ENCODE measurements at regions not wholly inside any gene's neighbourhood (a gene's known extent, or its start where the extent isn't known, plus 50 kb on each side); places are given as distances from the start of the nearest gene placed in this dataset.

DNA sequence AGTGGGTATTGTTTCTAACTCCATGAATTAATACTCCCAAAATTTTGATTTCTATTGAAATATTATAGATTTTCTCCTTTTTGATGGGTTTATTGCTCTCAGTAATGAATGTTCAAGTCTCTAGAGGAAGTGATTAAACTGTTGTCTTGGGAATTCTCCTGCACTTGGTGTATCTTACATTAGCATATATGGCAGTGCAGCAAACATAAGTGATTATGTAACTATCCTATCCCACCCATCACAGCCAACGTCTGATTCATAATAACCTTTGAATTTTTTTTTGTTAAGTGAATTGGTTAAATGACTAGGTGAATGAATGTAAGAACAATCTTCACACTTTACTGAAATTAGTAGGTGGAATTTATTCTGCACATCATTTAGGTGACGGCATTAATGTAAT, 483.7 kb downstream of the TAF11L14 start:
- TF ChIP-seq, protein P1, sequence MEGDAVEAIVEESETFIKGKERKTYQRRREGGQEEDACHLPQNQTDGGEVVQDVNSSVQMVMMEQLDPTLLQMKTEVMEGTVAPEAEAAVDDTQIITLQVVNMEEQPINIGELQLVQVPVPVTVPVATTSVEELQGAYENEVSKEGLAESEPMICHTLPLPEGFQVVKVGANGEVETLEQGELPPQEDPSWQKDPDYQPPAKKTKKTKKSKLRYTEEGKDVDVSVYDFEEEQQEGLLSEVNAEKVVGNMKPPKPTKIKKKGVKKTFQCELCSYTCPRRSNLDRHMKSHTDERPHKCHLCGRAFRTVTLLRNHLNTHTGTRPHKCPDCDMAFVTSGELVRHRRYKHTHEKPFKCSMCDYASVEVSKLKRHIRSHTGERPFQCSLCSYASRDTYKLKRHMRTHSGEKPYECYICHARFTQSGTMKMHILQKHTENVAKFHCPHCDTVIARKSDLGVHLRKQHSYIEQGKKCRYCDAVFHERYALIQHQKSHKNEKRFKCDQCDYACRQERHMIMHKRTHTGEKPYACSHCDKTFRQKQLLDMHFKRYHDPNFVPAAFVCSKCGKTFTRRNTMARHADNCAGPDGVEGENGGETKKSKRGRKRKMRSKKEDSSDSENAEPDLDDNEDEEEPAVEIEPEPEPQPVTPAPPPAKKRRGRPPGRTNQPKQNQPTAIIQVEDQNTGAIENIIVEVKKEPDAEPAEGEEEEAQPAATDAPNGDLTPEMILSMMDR (IDR thresholded peaks at IDR 0.05), result no peak
- no peak for TF ChIP-seq POLR2A (IDR thresholded peaks at IDR 0.05)

All from Peyer's patch (tissue), 4 donors.